ENCODE measurements at regions not wholly inside any gene's neighbourhood (a gene's known extent, or its start where the extent isn't known, plus 50 kb on each side); places are given as distances from the start of the nearest gene placed in this dataset.

- no peak for TF ChIP-seq POLR2A (IDR thresholded peaks at IDR 0.05)
- no peak for TF ChIP-seq CTCF (IDR thresholded peaks at IDR 0.05 in 4 of 5, conservative IDR thresholded peaks at IDR 0.05 in 1 of 5)
- intact Hi-C loops (cut with DNase I; ENCODE audit: low total_unique reads) = no loop called here
These were observed 680.8 kb downstream of the MATN1 start for GRCh38 chr1:30042438-30043147.

GRCh38 chr1:30041741-30042437 lies 681.5 kb downstream of the MATN1 start:
- TF ChIP-seq POLR2A (IDR thresholded peaks at IDR 0.05) = no peak
- no peaks in the 10 kb centered on the region for H3K9me3 ChIP-seq
- no peaks in the 10 kb centered on the region for H3K27me3 ChIP-seq
- no peak for ATAC-seq
- no peak overlapping the region for H3K4me3 ChIP-seq
- no peak overlapping the region for H3K27ac ChIP-seq
- H3K4me1 ChIP-seq = no peaks in the 10 kb centered on the region
- DNase-seq = no peak
- H3K36me3 ChIP-seq = no peaks in the 10 kb centered on the region
- in situ Hi-C loops (cut with MboI; ENCODE audit: low sequenced_read_pairs in 4 of 4) (no loop called here), intact Hi-C loops (cut with DNase I; ENCODE audit: low total_unique reads) (no loop called here)

More at GRCh38 chr1:30042438-30043147, 680.8 kb downstream of the MATN1 start:
- Histone ChIP-seq H3K4me3 (no peak overlapping the region), H3K27me3 (no peaks in the 10 kb centered on the region), H3K4me1 (no peaks in the 10 kb centered on the region), H3K36me3 (no peaks in the 10 kb centered on the region), H3K27ac (no peak overlapping the region), H3K9me3 (no peaks in the 10 kb centered on the region)
- DNase-seq = no peak
- ATAC-seq = no peak
- in situ Hi-C loops (cut with MboI; ENCODE audit: low sequenced_read_pairs in 4 of 4) = no loop called here

GRCh38 chr1:30040081-30041019 lies 683.0 kb downstream of the MATN1 start:
- DNase-seq = no peak

GRCh38 chr1:30039354-30040080 lies 683.9 kb downstream of the MATN1 start:
- H3K27ac ChIP-seq = no peak overlapping the region
- no peaks in the 10 kb centered on the region for H3K4me1 ChIP-seq
- peaks cover 0 to 2% (median 0%) of the 10 kb centered on the region in 3 donors for H3K27me3 ChIP-seq
- H3K4me3 ChIP-seq = no peak overlapping the region
- no peaks in the 10 kb centered on the region for H3K36me3 ChIP-seq
- intact Hi-C loops (cut with DNase I; ENCODE audit: low total_unique reads) (no loop called here), in situ Hi-C loops (cut with MboI; ENCODE audit: low sequenced_read_pairs in 4 of 4) (no loop called here)
- no peak for DNase-seq
- TF ChIP-seq CTCF (IDR thresholded peaks at IDR 0.05 in 4 of 5, conservative IDR thresholded peaks at IDR 0.05 in 1 of 5) (no peak), POLR2A (IDR thresholded peaks at IDR 0.05) (no peak)
- no peak for ATAC-seq
- no peaks in the 10 kb centered on the region for H3K9me3 ChIP-seq

More at GRCh38 chr1:30040081-30041019, 683.0 kb downstream of the MATN1 start:
- no peak for TF ChIP-seq POLR2A (IDR thresholded peaks at IDR 0.05)
- no peak for TF ChIP-seq CTCF (IDR thresholded peaks at IDR 0.05 in 4 of 5, conservative IDR thresholded peaks at IDR 0.05 in 1 of 5)
- no peak overlapping the region for H3K4me3 ChIP-seq
- H3K9me3 ChIP-seq = no peaks in the 10 kb centered on the region
- intact Hi-C loops (cut with DNase I; ENCODE audit: low total_unique reads) (no loop called here), in situ Hi-C loops (cut with MboI; ENCODE audit: low sequenced_read_pairs in 4 of 4) (no loop called here)
- no peaks in the 10 kb centered on the region for H3K27me3 ChIP-seq
- no peak overlapping the region for H3K27ac ChIP-seq
- no peaks in the 10 kb centered on the region for H3K4me1 ChIP-seq
- ATAC-seq = no peak
- H3K36me3 ChIP-seq = no peaks in the 10 kb centered on the region

Data from gastrocnemius medialis (tissue), 4 donors.